Activated gamma-delta T cell (primary cell): ENCODE measurements at regions not wholly inside any gene's neighbourhood (a gene's known extent, or its start where the extent isn't known, plus 50 kb on each side); places are given as distances from the start of the nearest gene placed in this dataset.
"Not testable (repeated sequence)": the region's sequence is repeated elsewhere in the genome, so short reads cannot be mapped to it uniquely, and the experiment has no call there.

Experiments
- DNase-seq: peaks from one replicate; lab custom pipeline; 2025; lab: John Stamatoyannopoulos, UW

GRCh38 chr2:35314049-35314448 is 1041.5 kb upstream of the CRIM1 start:
- DNase-seq, result no peak

GRCh38 chr2:35301369-35301768 is 1054.2 kb upstream of the CRIM1 start:
- DNase-seq, result no peak

- no peak for DNase-seq
These were observed 1057.1 kb upstream of the CRIM1 start for GRCh38 chr2:35298493-35298892.

- DNase-seq, result no peak
These were observed 1058.2 kb upstream of the CRIM1 start for GRCh38 chr2:35297403-35297802.

- DNase-seq, result no peak
These were observed 1060.8 kb upstream of the CRIM1 start for GRCh38 chr2:35294636-35295263.

- DNase-seq, result no peak
These were observed 1062.3 kb upstream of the CRIM1 start for GRCh38 chr2:35293261-35293660.

- no peak for DNase-seq
These were observed 1063.4 kb upstream of the CRIM1 start for GRCh38 chr2:35292199-35292598.

GRCh38 chr2:35281702-35282101 is 1073.9 kb upstream of the CRIM1 start:
- no peak for DNase-seq

GRCh38 chr2:35255826-35256225 is 1099.8 kb upstream of the CRIM1 start:
- DNase-seq, result no peak

- DNase-seq, result no peak
These were observed 1104.4 kb upstream of the CRIM1 start for GRCh38 chr2:35251156-35251555.

- no peak for DNase-seq
These were observed 1108.9 kb upstream of the CRIM1 start for GRCh38 chr2:35246702-35247101.

GRCh38 chr2:35228584-35228983 is 1127.0 kb upstream of the CRIM1 start:
- no peak for DNase-seq

- DNase-seq, result no peak
These were observed 1135.1 kb upstream of the CRIM1 start for GRCh38 chr2:35220461-35220860.

- DNase-seq, result no peak
These were observed 1150.7 kb upstream of the CRIM1 start for GRCh38 chr2:35204881-35205280.

- no peak for DNase-seq
These were observed 1151.3 kb upstream of the CRIM1 start for GRCh38 chr2:35204323-35204722.

- DNase-seq, result no peak
These were observed 1156.3 kb upstream of the CRIM1 start for GRCh38 chr2:35199298-35199697.

- DNase-seq, result no peak
These were observed 1169.6 kb upstream of the CRIM1 start for GRCh38 chr2:35185861-35186412.

GRCh38 chr2:35184471-35184870 is 1171.1 kb upstream of the CRIM1 start:
- DNase-seq, result no peak

- DNase-seq, result not testable (repeated sequence)
These were observed 1178.9 kb upstream of the CRIM1 start for GRCh38 chr2:35176726-35177125.

- DNase-seq, result no peak
These were observed 1180.7 kb upstream of the CRIM1 start for GRCh38 chr2:35174845-35175244.

GRCh38 chr2:35172687-35173086 is 1182.9 kb upstream of the CRIM1 start:
- DNase-seq, result no peak

GRCh38 chr2:35168351-35168750 is 1187.2 kb upstream of the CRIM1 start:
- no peak for DNase-seq

GRCh38 chr2:35163948-35164347 is 1191.6 kb upstream of the CRIM1 start:
- DNase-seq, result no peak

GRCh38 chr2:35160871-35161270 is 1194.7 kb upstream of the CRIM1 start:
- no peak for DNase-seq
